Activated CD8-positive, alpha-beta T cell treated with anti-CD3 and anti-CD28 coated beads, Interleukin-2, amount 10 ng/mL, durations not matched to agents 7 days and 5 days (primary cell): ENCODE measurements at regions not wholly inside any gene's neighbourhood (a gene's known extent, or its start where the extent isn't known, plus 50 kb on each side); places are given as distances from the start of the nearest gene placed in this dataset.

Experiments
- ATAC-seq: fragments of 150-1000 bp; cut with Tn5 transposase; one replicate; pipeline ENCODE4 v1.10.0; 2021; ENCODE audit warnings: moderate library complexity
- CTCF ChIA-PET: fragments of 350-600 bp; sonication (Branson Sonifier 250); formaldehyde crosslinking; loops from one replicate; lab custom pipeline; 2021; ENCODE audit warnings: antibody characterized with exemption; lab: Charles Lee
- POLR2A ChIA-PET: fragments of 350-600 bp; sonication (Branson Sonifier 250); formaldehyde crosslinking; loops from one replicate; lab custom pipeline; 2021; ENCODE audit warnings: antibody characterized with exemption; lab: Charles Lee
- DNase-seq: peaks from one replicate; pipeline ENCODE4 v3.0.0-alpha.2; 2020
- H3K27ac Mint-ChIP-seq: one replicate; pipeline ENCODE4 v1.8.0; 2021; ENCODE audit warnings: mild to moderate bottlenecking, mixed read lengths
- H3K27me3 Mint-ChIP-seq: one replicate; pipeline ENCODE4 v1.8.0; 2021; ENCODE audit warnings: low read depth, mixed read lengths
- H3K36me3 Mint-ChIP-seq: one replicate; pipeline ENCODE4 v1.8.0; 2021; ENCODE audit warnings: low read depth, mixed read lengths
- H3K4me1 Mint-ChIP-seq: one replicate; pipeline ENCODE4 v1.8.0; 2021; ENCODE audit warnings: low read depth, mixed read lengths
- H3K4me3 Mint-ChIP-seq: one replicate; pipeline ENCODE4 v1.8.0; 2021; ENCODE audit warnings: mild to moderate bottlenecking, mixed read lengths
- H3K9me3 Mint-ChIP-seq: one replicate; pipeline ENCODE4 v1.8.0; 2022; ENCODE audit warnings: mixed read lengths; ENCODE audit not compliant: insufficient read depth

GRCh38 chr5:74306845-74307244 lies 333.7 kb downstream of the ENC1 start:
- DNase-seq: no peak
- H3K4me1 Mint-ChIP-seq: no peaks in the 10 kb centered on the region
- H3K9me3 Mint-ChIP-seq: no peaks in the 10 kb centered on the region
- H3K27ac Mint-ChIP-seq: no peak overlapping the region
- no peak for ATAC-seq
- ChIA-PET CTCF (no interaction called here), POLR2A (no interaction called here)
- H3K4me3 Mint-ChIP-seq: no peak overlapping the region
- H3K27me3 Mint-ChIP-seq: peaks cover 3% of the 10 kb centered on the region
- no peaks in the 10 kb centered on the region for H3K36me3 Mint-ChIP-seq

GRCh38 chr5:74304536-74304935 lies 336.0 kb downstream of the ENC1 start:
- H3K4me1 Mint-ChIP-seq: no peaks in the 10 kb centered on the region
- H3K4me3 Mint-ChIP-seq: no peak overlapping the region
- ChIA-PET POLR2A (no interaction called here), CTCF (no interaction called here)
- H3K27ac Mint-ChIP-seq: no peak overlapping the region
- H3K36me3 Mint-ChIP-seq: no peaks in the 10 kb centered on the region
- no peak for ATAC-seq
- H3K27me3 Mint-ChIP-seq: peaks cover under 1% of the 10 kb centered on the region
- DNase-seq: no peak
- H3K9me3 Mint-ChIP-seq: no peaks in the 10 kb centered on the region

- Mint-ChIP-seq H3K27ac (no peak overlapping the region), H3K27me3 (no peaks in the 10 kb centered on the region), H3K4me3 (no peak overlapping the region), H3K9me3 (no peaks in the 10 kb centered on the region), H3K36me3 (no peaks in the 10 kb centered on the region), H3K4me1 (no peaks in the 10 kb centered on the region)
- no peak for DNase-seq
- no peak for ATAC-seq
- ChIA-PET CTCF (no interaction called here), POLR2A (no interaction called here)
Observed at GRCh38 chr5:74303578-74303977, 336.9 kb downstream of the ENC1 start.

DNA sequence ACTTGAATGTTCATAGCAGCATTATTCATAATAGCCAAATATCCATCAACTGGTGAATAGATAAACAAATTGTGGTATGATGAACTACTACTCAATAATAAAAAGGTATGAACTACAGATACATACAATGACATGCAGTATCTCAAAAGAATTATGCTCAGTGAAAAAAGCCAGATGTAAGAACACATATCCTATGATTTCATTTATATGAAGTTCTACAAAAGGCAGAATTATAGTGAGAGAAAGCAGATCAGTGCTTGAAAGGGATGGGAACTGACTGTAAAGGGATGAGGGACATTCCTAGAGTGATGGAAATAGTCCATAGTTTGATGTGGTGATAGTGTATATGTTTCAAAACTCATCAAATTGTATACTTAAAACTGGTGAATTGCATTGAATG lies 339.0 kb downstream of the ENC1 start:
- Mint-ChIP-seq H3K27ac (no peak overlapping the region), H3K9me3 (no peaks in the 10 kb centered on the region), H3K4me3 (no peak overlapping the region), H3K4me1 (no peaks in the 10 kb centered on the region), H3K27me3 (no peaks in the 10 kb centered on the region), H3K36me3 (no peaks in the 10 kb centered on the region)
- ChIA-PET CTCF (no interaction called here), POLR2A (no interaction called here)
- ATAC-seq (no peak), DNase-seq (no peak)

GRCh38 chr5:74300808-74301389 lies 339.6 kb downstream of the ENC1 start:
- no peaks in the 10 kb centered on the region for H3K4me1 Mint-ChIP-seq
- no peaks in the 10 kb centered on the region for H3K36me3 Mint-ChIP-seq
- no peak for ATAC-seq
- no peaks in the 10 kb centered on the region for H3K9me3 Mint-ChIP-seq
- no peak overlapping the region for H3K27ac Mint-ChIP-seq
- DNase-seq: no peak
- CTCF ChIA-PET: no interaction called here
- H3K27me3 Mint-ChIP-seq: no peaks in the 10 kb centered on the region
- no peak overlapping the region for H3K4me3 Mint-ChIP-seq
- POLR2A ChIA-PET: no interaction called here

DNA sequence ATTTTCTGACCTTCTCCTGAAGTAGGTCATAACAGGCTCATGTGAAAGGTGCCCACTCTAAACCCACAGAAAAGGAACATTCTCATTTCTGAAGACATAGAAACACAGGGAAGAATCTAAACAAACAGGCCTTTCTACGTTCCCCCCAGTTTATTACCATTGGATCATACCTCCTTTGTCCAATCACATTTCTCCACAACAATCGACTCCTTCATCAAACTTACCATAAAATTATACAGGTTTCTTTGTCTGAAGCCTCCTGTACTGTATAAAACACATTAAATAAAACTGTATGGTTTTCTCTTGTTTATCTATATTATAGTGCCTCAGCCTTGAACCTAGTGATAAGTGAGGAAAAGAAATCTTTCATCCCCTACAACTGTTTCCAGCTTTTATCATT lies 340.7 kb downstream of the ENC1 start:
- Mint-ChIP-seq H3K27me3 (no peaks in the 10 kb centered on the region), H3K4me3 (no peak overlapping the region), H3K27ac (no peak overlapping the region), H3K4me1 (no peaks in the 10 kb centered on the region), H3K9me3 (no peaks in the 10 kb centered on the region), H3K36me3 (no peaks in the 10 kb centered on the region)
- ChIA-PET POLR2A (no interaction called here), CTCF (no interaction called here)
- ATAC-seq: no peak
- no peak for DNase-seq

DNA sequence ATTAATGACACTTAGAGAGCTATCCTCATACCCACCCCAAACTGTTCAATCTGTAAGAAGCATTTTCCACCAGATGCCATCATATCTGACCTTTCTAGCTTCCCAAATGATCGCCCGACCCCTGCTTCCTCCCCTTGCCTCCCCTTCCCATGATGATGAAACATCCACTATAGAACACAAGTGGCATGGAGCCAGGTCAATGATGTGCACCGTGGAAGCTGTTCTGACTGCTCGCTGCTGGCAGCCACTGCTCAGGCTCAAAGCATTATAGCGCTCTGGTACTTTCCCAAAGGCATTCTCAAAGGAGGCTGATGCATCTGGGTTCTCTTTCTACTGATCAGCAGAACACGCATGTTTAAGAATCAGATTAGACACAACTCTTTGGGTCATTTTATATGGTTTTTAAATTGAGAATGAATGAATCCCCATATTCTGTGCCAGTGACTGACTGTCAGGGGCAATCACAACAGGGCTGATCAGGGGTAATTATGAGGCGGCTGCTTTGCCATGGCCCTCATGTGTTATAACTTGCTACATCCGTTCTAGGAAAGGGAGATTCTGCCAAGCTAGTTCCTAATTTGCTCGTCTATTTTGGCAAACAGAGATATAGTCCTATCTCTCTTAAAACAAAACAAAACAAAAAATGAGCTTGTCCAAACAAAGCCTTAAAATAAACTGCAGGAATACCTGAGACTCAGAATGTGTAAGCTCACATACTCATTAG lies 343.7 kb downstream of the ENC1 start:
- CTCF ChIA-PET: no interaction called here
- H3K4me1 Mint-ChIP-seq: no peaks in the 10 kb centered on the region
- no peak for ATAC-seq
- no peak for DNase-seq
- POLR2A ChIA-PET: no interaction called here
- H3K4me3 Mint-ChIP-seq: no peak overlapping the region
- no peaks in the 10 kb centered on the region for H3K27me3 Mint-ChIP-seq
- H3K36me3 Mint-ChIP-seq: no peaks in the 10 kb centered on the region
- no peak overlapping the region for H3K27ac Mint-ChIP-seq
- H3K9me3 Mint-ChIP-seq: no peaks in the 10 kb centered on the region

- H3K4me1 Mint-ChIP-seq: no peaks in the 10 kb centered on the region
- no peaks in the 10 kb centered on the region for H3K36me3 Mint-ChIP-seq
- no peaks in the 10 kb centered on the region for H3K9me3 Mint-ChIP-seq
- no peaks in the 10 kb centered on the region for H3K27me3 Mint-ChIP-seq
- DNase-seq (no peak), ATAC-seq (no peak)
- H3K27ac Mint-ChIP-seq: no peak overlapping the region
- ChIA-PET POLR2A (no interaction called here), CTCF (no interaction called here)
- H3K4me3 Mint-ChIP-seq: no peak overlapping the region
Observed at GRCh38 chr5:74295676-74296075, 344.9 kb downstream of the ENC1 start.

GRCh38 chr5:74295141-74295540 lies 345.4 kb downstream of the ENC1 start:
- ATAC-seq (no peak), DNase-seq (no peak)
- Mint-ChIP-seq H3K36me3 (no peaks in the 10 kb centered on the region), H3K4me3 (no peak overlapping the region), H3K9me3 (no peaks in the 10 kb centered on the region), H3K27me3 (peaks cover 2% of the 10 kb centered on the region), H3K4me1 (no peaks in the 10 kb centered on the region), H3K27ac (no peak overlapping the region)
- ChIA-PET CTCF (no interaction called here), POLR2A (no interaction called here)

DNA sequence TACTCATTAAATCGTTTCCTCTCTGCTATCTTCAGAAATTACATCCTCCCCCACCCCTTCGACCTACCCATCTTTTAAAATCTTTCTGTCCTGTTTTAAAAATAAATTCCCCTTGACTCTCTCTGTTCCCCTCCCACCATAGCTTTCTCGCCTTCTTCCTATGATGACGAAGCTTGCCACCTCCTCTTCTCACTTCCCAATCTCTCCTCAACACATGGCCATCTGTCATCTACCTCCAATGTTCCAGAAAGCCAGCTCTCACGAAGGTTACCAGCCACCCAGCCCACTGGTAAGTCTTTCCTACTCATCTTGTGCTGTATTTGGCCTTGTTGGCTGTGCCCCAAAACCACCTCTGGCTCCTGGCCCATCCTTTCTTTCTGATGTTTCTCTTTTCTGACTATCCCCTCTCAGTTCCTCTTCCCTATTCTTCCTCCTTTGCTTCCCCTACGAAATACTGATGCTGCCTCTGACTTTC lies 346.3 kb downstream of the ENC1 start:
- ChIA-PET POLR2A (no interaction called here), CTCF (no interaction called here)
- ATAC-seq (no peak), DNase-seq (no peak)
- Mint-ChIP-seq H3K27me3 (peaks cover 2% of the 10 kb centered on the region), H3K27ac (no peak overlapping the region), H3K36me3 (no peaks in the 10 kb centered on the region), H3K4me3 (no peak overlapping the region), H3K9me3 (no peaks in the 10 kb centered on the region), H3K4me1 (no peaks in the 10 kb centered on the region)

GRCh38 chr5:74293182-74293581 lies 347.3 kb downstream of the ENC1 start:
- ChIA-PET CTCF (no interaction called here), POLR2A (no interaction called here)
- ATAC-seq (no peak), DNase-seq (no peak)
- H3K4me3 Mint-ChIP-seq: no peak overlapping the region
- no peaks in the 10 kb centered on the region for H3K36me3 Mint-ChIP-seq
- H3K27ac Mint-ChIP-seq: no peak overlapping the region
- H3K9me3 Mint-ChIP-seq: no peaks in the 10 kb centered on the region
- no peaks in the 10 kb centered on the region for H3K4me1 Mint-ChIP-seq
- H3K27me3 Mint-ChIP-seq: peaks cover 2% of the 10 kb centered on the region

- no peaks in the 10 kb centered on the region for H3K4me1 Mint-ChIP-seq
- POLR2A ChIA-PET: no interaction called here
- H3K36me3 Mint-ChIP-seq: no peaks in the 10 kb centered on the region
- CTCF ChIA-PET: no interaction called here
- H3K9me3 Mint-ChIP-seq: no peaks in the 10 kb centered on the region
- H3K27ac Mint-ChIP-seq: no peak overlapping the region
- no peak for ATAC-seq
- DNase-seq: no peak
- peaks cover 2% of the 10 kb centered on the region for H3K27me3 Mint-ChIP-seq
- no peak overlapping the region for H3K4me3 Mint-ChIP-seq
Observed at GRCh38 chr5:74290634-74291241, 349.8 kb downstream of the ENC1 start.
